Nephron progenitor cell (in vitro differentiated cells): ENCODE measurements at regions not wholly inside any gene's neighbourhood (a gene's known extent, or its start where the extent isn't known, plus 50 kb on each side); places are given as distances from the start of the nearest gene placed in this dataset.

Experiments used
- DNase-seq: peaks from one replicate; pipeline ENCODE4 v3.0.0; 2021
- H3K27ac Mint-ChIP-seq: 2 replicates; pipeline ENCODE4 v1.8.0; 2021; ENCODE audit warnings: mild to moderate bottlenecking, moderate library complexity, mixed read lengths
- H3K27me3 Mint-ChIP-seq: 2 replicates; pipeline ENCODE4 v1.8.0; 2021; ENCODE audit warnings: mild to moderate bottlenecking, low read depth, mixed read lengths; ENCODE audit not compliant: poor library complexity
- H3K36me3 Mint-ChIP-seq: 2 replicates; pipeline ENCODE4 v1.8.0; 2021; ENCODE audit warnings: low read depth, mixed read lengths
- H3K4me1 Mint-ChIP-seq: 2 replicates; pipeline ENCODE4 v1.8.0; 2021; ENCODE audit warnings: mixed read lengths
- H3K4me3 Mint-ChIP-seq: 2 replicates; pipeline ENCODE4 v1.8.0; 2021; ENCODE audit warnings: mild to moderate bottlenecking, moderate library complexity, mixed read lengths
- H3K9me3 Mint-ChIP-seq: 2 replicates; pipeline ENCODE4 v1.8.0; 2021; ENCODE audit warnings: mild to moderate bottlenecking, moderate library complexity, mixed read lengths
- CTCF ChIP-seq: fragments of 200-600 bp; sonication (generic); IDR thresholded peaks from 2 replicates; pipeline ENCODE4 v1.5.0; 2021; ENCODE audit warnings: antibody characterized with exemption

GRCh38 chr6:153957394-153957793 lies 81.6 kb upstream of the OPRM1 start:
- DNase-seq: no peak
- Mint-ChIP-seq H3K9me3 (no peaks in the 10 kb centered on the region), H3K27ac (no peak overlapping the region), H3K36me3 (no peaks in the 10 kb centered on the region), H3K4me3 (no peak overlapping the region), H3K27me3 (peaks cover 4% of the 10 kb centered on the region), H3K4me1 (no peaks in the 10 kb centered on the region)
- TF ChIP-seq CTCF: no peak

GRCh38 chr6:153956808-153957207 lies 82.2 kb upstream of the OPRM1 start:
- TF ChIP-seq CTCF: no peak

GRCh38 chr6:153949616-153950015 lies 89.4 kb upstream of the OPRM1 start:
- Mint-ChIP-seq H3K27me3 (no peaks in the 10 kb centered on the region), H3K4me3 (no peak overlapping the region), H3K27ac (no peak overlapping the region), H3K4me1 (no peaks in the 10 kb centered on the region), H3K36me3 (no peaks in the 10 kb centered on the region), H3K9me3 (no peaks in the 10 kb centered on the region)
- no peak for DNase-seq
- no peak for TF ChIP-seq CTCF

More at GRCh38 chr6:153956808-153957207, 82.2 kb upstream of the OPRM1 start:
- Mint-ChIP-seq H3K27me3 (peaks cover 4% of the 10 kb centered on the region), H3K4me1 (no peaks in the 10 kb centered on the region), H3K9me3 (no peaks in the 10 kb centered on the region), H3K36me3 (no peaks in the 10 kb centered on the region), H3K4me3 (no peak overlapping the region), H3K27ac (no peak overlapping the region)
- DNase-seq: no peak

- peaks cover 4% of the 10 kb centered on the region for H3K9me3 Mint-ChIP-seq
- peak; percentile 99 for TF ChIP-seq CTCF
- no peaks in the 10 kb centered on the region for H3K27me3 Mint-ChIP-seq
- peak overlapping the region; percentile 29 for H3K27ac Mint-ChIP-seq
- no peaks in the 10 kb centered on the region for H3K36me3 Mint-ChIP-seq
- H3K4me3 Mint-ChIP-seq: no peak overlapping the region
- H3K4me1 Mint-ChIP-seq: no peaks in the 10 kb centered on the region
- DNase-seq: peak; percentile 53
Measured at GRCh38 chr6:153947808-153948447, 91.1 kb upstream of the OPRM1 start.

GRCh38 chr6:153944201-153944600 lies 94.8 kb upstream of the OPRM1 start:
- DNase-seq: no peak
- TF ChIP-seq CTCF: no peak
- Mint-ChIP-seq H3K27me3 (no peaks in the 10 kb centered on the region), H3K4me3 (no peak overlapping the region), H3K4me1 (peaks cover 6% of the 10 kb centered on the region), H3K9me3 (peaks cover 4% of the 10 kb centered on the region), H3K36me3 (no peaks in the 10 kb centered on the region), H3K27ac (no peak overlapping the region)

- peaks cover 6% of the 10 kb centered on the region for H3K4me1 Mint-ChIP-seq
Measured at GRCh38 chr6:153942361-153942760, 96.7 kb upstream of the OPRM1 start.

More at GRCh38 chr6:153942361-153942760, 96.7 kb upstream of the OPRM1 start:
- peaks cover 4% of the 10 kb centered on the region for H3K9me3 Mint-ChIP-seq
- H3K27me3 Mint-ChIP-seq: no peaks in the 10 kb centered on the region
- H3K4me3 Mint-ChIP-seq: no peak overlapping the region
- TF ChIP-seq CTCF: no peak
- DNase-seq: no peak
- no peaks in the 10 kb centered on the region for H3K36me3 Mint-ChIP-seq
- no peak overlapping the region for H3K27ac Mint-ChIP-seq
